Nephron progenitor cell (in vitro differentiated cells): ENCODE measurements at regions not wholly inside any gene's neighbourhood (a gene's known extent, or its start where the extent isn't known, plus 50 kb on each side); places are given as distances from the start of the nearest gene placed in this dataset.

Experiments used
- DNase-seq: peaks from one replicate; pipeline ENCODE4 v3.0.0; 2021
- H3K27ac Mint-ChIP-seq: 2 replicates; pipeline ENCODE4 v1.8.0; 2021; ENCODE audit warnings: mild to moderate bottlenecking, moderate library complexity, mixed read lengths
- H3K27me3 Mint-ChIP-seq: 2 replicates; pipeline ENCODE4 v1.8.0; 2021; ENCODE audit warnings: mild to moderate bottlenecking, low read depth, mixed read lengths; ENCODE audit not compliant: poor library complexity
- H3K36me3 Mint-ChIP-seq: 2 replicates; pipeline ENCODE4 v1.8.0; 2021; ENCODE audit warnings: low read depth, mixed read lengths
- H3K4me1 Mint-ChIP-seq: 2 replicates; pipeline ENCODE4 v1.8.0; 2021; ENCODE audit warnings: mixed read lengths
- H3K4me3 Mint-ChIP-seq: 2 replicates; pipeline ENCODE4 v1.8.0; 2021; ENCODE audit warnings: mild to moderate bottlenecking, moderate library complexity, mixed read lengths
- H3K9me3 Mint-ChIP-seq: 2 replicates; pipeline ENCODE4 v1.8.0; 2021; ENCODE audit warnings: mild to moderate bottlenecking, moderate library complexity, mixed read lengths
- TF ChIP-seq, protein P1 (sequence below): fragments of 200-600 bp; sonication (generic); IDR thresholded peaks from 2 replicates; pipeline ENCODE4 v1.5.0; 2021; ENCODE audit warnings: antibody characterized with exemption

DNA sequence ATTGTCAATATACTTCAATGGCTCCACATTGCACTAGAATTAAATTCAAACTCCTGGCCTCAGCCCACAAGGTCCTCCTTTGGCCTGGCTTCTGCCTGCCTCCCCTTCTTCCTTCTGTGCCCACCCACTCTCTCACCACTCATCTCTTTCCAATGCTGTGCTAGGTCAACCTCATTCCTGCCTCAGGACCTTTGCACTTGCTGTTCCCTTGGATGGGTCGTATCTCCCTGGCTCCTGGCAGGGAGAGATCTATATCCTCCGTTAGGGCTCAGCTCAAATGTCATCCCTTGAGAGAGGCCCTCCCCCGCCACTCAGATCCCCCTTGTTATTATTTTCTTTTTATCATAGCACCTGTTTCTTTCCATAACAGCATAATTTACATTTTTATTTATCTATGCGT is 79.9 kb upstream of the LHX5 start:
- H3K9me3 Mint-ChIP-seq = peaks cover 18% of the 10 kb centered on the region
- no peak for DNase-seq
- no peaks in the 10 kb centered on the region for H3K36me3 Mint-ChIP-seq
- no peak overlapping the region for H3K27ac Mint-ChIP-seq
- TF ChIP-seq, protein P1, sequence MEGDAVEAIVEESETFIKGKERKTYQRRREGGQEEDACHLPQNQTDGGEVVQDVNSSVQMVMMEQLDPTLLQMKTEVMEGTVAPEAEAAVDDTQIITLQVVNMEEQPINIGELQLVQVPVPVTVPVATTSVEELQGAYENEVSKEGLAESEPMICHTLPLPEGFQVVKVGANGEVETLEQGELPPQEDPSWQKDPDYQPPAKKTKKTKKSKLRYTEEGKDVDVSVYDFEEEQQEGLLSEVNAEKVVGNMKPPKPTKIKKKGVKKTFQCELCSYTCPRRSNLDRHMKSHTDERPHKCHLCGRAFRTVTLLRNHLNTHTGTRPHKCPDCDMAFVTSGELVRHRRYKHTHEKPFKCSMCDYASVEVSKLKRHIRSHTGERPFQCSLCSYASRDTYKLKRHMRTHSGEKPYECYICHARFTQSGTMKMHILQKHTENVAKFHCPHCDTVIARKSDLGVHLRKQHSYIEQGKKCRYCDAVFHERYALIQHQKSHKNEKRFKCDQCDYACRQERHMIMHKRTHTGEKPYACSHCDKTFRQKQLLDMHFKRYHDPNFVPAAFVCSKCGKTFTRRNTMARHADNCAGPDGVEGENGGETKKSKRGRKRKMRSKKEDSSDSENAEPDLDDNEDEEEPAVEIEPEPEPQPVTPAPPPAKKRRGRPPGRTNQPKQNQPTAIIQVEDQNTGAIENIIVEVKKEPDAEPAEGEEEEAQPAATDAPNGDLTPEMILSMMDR = no peak
- no peak overlapping the region for H3K4me3 Mint-ChIP-seq
- peaks cover 48% of the 10 kb centered on the region for H3K27me3 Mint-ChIP-seq
- H3K4me1 Mint-ChIP-seq = peaks cover 24% of the 10 kb centered on the region

DNA sequence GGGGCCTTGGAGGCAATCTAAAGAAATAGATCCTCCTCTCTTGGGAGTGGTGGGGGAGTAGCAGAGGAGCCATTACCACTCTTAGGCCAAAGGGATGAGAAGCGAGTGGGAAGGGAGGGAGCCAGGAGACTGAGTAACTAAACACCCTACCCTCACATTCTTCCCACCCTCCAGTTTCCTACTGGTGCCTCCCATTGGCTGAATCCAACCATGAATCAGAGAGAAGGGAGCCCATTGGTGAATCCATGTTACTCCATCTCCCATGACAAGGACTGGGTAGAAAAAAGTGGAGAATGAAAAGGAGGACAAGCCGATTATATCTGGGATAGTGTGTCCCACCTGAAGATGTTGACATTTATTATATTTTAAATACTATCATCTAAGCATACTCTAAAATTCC is 76.8 kb upstream of the LHX5 start:
- peaks cover 36% of the 10 kb centered on the region for H3K27me3 Mint-ChIP-seq
- no peak for DNase-seq
- H3K36me3 Mint-ChIP-seq = no peaks in the 10 kb centered on the region
- peaks cover 24% of the 10 kb centered on the region for H3K4me1 Mint-ChIP-seq
- H3K4me3 Mint-ChIP-seq = peak overlapping the region; percentile 3
- H3K27ac Mint-ChIP-seq = no peak overlapping the region
- TF ChIP-seq, protein P1 = no peak
- peaks cover 18% of the 10 kb centered on the region for H3K9me3 Mint-ChIP-seq

DNA sequence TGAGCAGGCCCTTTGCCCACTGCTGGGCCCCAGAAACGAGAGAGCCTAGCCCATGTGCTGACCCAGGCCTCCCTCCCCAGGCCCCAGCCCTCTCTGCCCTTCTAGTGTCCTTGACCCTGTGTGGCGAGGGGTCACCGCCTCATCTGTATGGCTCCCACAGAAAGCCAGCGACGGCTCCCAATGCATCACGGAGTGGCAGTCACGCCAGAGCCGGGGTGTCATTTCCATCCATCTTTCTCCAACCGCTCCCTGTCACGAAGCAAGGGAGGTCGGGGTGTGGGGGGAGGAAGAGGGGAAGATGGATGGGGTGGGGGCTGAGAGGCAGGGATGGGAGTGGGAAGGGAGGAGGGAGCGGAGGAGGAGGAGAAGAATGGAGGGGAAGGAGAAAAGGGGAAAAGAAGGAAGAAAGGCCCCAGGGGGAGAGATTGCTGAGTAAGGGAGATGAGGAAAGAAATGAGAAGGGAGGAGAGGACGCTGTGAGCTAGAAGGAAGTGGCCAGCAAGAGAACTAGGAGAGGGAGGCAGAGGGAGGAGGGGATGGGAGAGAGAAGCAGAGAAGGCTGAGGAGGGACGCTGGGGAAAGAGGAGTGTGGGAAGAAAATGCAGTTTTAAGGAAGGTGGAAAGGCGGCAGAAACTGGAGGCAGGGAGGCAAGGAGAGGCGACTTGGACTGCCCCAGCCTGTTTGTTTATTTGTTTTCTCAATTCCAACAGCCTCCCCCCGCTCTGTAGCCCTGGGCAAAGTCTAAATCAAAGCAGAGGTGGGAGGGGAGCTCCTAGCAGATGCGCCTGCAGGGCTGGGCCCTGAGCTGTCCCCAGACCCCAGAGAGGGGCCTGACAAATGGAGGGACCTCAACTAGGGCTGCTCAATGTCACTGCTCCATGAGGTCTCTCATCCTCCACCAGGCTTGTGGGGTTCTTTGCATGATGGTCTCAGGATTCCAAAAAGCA is 75.5 kb upstream of the LHX5 start:
- Mint-ChIP-seq H3K4me3 (peak overlapping the region; percentile 24), H3K9me3 (peaks cover 18% of the 10 kb centered on the region), H3K27ac (peak overlapping the region; percentile 65), H3K4me1 (peaks cover 31% of the 10 kb centered on the region), H3K27me3 (peaks cover 25% of the 10 kb centered on the region), H3K36me3 (no peaks in the 10 kb centered on the region)
- TF ChIP-seq, protein P1 = no peak
- DNase-seq = no peak

DNA sequence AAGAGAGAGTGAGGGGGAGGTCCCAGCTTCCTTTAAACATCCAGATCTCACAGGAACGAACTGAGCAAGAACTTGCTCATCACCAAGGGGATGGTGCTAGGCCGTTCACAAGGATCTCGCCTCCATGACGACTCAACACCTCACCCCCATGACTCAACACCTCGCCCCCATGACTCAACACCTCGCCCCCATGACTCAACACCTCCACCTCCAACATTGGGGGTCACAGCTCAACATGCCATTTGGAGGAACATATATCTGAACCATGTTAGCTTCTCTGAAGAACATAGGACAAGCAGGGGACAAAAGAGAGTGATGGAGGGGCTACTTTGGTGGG is 66.0 kb upstream of the LHX5 start:
- H3K27ac Mint-ChIP-seq = no peak overlapping the region
- peaks cover 44% of the 10 kb centered on the region for H3K4me1 Mint-ChIP-seq

DNA sequence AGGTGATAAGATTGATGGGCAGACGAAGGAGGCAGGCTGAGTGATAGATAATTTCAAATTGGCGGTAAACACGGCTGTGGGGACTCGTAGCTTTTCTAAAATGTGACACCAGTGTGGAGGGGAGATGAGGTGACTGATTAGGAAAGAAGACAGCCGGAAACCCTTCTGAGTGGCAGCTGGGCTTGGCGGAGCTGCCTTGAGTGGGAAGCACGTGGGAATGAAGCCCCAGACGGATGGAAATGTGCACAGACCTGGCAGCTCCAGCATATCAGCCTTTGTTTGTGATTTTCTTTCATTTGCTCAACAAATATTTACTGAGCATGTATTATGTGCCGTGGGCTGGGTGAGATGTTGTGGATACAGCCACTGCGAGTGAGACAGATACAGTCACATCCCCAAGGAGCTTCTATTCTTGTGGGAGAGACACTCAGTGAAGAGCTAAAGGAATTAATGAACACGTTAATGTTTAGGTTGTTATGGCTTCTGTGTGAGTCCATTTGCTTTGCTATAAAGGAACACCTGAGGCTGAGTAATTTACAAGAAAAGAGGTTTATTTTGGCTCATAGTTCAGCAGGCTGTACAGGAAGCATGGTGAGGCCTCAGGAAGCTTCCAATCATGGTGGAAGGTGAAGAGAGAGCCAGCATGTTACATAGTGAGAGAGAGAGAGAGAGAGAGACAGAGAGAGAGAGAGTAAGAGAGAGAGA is 65.5 kb upstream of the LHX5 start:
- H3K4me1 Mint-ChIP-seq = peaks cover 44% of the 10 kb centered on the region
- no peak overlapping the region for H3K4me3 Mint-ChIP-seq
- H3K27ac Mint-ChIP-seq = no peak overlapping the region
- H3K27me3 Mint-ChIP-seq = peaks cover 49% of the 10 kb centered on the region
- H3K9me3 Mint-ChIP-seq = peaks cover 21% of the 10 kb centered on the region
- no peaks in the 10 kb centered on the region for H3K36me3 Mint-ChIP-seq
- TF ChIP-seq, protein P1 = no peak
- no peak for DNase-seq

More for the DNA sequence above, 66.0 kb upstream of the LHX5 start:
- DNase-seq = no peak
- no peak overlapping the region for H3K4me3 Mint-ChIP-seq
- peaks cover 48% of the 10 kb centered on the region for H3K27me3 Mint-ChIP-seq
- TF ChIP-seq, protein P1 = no peak
- H3K36me3 Mint-ChIP-seq = no peaks in the 10 kb centered on the region
- peaks cover 20% of the 10 kb centered on the region for H3K9me3 Mint-ChIP-seq
